ENCODE measurements at regions not wholly inside any gene's neighbourhood (a gene's known extent, or its start where the extent isn't known, plus 50 kb on each side); places are given as distances from the start of the nearest gene placed in this dataset.

DNA sequence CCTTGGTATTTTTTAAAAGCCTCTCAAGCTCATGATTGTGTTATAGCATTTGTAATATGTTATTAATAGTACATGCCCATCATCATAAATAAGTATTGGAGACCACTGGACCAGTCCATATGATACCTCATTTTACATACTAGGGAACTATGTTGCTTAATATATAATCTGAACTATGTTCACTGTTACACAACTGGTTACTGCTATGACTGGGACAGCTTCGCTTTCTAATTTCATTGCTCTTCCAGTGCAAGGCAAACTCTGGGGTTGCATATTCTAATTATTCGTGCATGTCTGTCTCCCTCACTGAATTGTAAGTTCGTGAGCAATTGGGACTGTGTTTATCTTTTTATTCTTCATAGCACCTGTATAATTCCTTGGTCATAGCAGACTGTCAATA lies 330.5 kb downstream of the RAPGEF2 start:
- Histone ChIP-seq H3K4me1 (peaks cover 16% of the 10 kb centered on the region), H3K9me3 (replicated peaks) (no peaks in the 10 kb centered on the region), H3K36me3 (no peaks in the 10 kb centered on the region), H3K4me3 (no peak overlapping the region), H3K27me3 (ENCODE audit: low read depth) (no peaks in the 10 kb centered on the region), H3K27ac (replicated peaks) (no peak overlapping the region)
- intact Hi-C loops (cut with micrococcal nuclease) = no loop called here
- TF ChIP-seq, protein P1, sequence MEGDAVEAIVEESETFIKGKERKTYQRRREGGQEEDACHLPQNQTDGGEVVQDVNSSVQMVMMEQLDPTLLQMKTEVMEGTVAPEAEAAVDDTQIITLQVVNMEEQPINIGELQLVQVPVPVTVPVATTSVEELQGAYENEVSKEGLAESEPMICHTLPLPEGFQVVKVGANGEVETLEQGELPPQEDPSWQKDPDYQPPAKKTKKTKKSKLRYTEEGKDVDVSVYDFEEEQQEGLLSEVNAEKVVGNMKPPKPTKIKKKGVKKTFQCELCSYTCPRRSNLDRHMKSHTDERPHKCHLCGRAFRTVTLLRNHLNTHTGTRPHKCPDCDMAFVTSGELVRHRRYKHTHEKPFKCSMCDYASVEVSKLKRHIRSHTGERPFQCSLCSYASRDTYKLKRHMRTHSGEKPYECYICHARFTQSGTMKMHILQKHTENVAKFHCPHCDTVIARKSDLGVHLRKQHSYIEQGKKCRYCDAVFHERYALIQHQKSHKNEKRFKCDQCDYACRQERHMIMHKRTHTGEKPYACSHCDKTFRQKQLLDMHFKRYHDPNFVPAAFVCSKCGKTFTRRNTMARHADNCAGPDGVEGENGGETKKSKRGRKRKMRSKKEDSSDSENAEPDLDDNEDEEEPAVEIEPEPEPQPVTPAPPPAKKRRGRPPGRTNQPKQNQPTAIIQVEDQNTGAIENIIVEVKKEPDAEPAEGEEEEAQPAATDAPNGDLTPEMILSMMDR (IDR thresholded peaks at IDR 0.05; ENCODE audit: borderline replicate concordance) = no peak
- no peak for DNase-seq

DNA sequence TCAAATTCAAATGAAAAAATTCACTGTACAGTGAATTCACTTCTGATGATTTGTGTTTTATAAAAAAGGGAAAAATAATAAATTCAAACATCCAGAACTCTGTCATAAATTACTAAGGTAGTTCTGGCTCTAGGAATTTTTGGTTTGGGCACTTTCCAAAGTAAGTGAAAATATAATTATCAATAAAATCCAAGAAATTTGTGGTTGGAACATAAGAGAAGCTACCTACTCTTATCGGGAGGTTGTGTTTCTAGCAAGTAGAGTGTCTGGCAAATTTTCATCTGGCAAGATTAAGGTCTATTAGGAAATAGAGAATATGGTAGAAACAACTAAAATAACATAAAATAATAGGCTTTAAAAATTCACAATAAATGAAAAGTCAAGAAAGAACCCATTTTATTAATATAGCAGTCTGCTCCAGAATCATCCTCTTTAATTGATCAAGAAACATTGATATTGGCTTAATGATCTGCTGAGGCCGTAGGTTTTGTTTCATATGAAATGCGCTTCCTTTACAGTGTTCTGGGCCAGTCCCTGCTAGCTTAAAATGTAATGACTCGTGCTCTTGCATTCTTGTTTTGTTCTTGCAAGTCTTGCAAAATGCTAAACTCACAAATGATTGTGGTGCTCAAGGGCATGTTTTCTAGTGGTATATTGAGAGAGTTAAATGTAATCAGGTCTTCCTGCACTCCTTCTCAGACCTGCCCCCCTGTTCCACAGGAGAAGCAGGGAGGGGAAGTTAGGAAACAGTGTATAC lies 331.4 kb downstream of the RAPGEF2 start:
- no peak for DNase-seq
- TF ChIP-seq, protein P1 (IDR thresholded peaks at IDR 0.05; ENCODE audit: borderline replicate concordance) = no peak
- Histone ChIP-seq H3K9me3 (replicated peaks) (no peaks in the 10 kb centered on the region), H3K4me1 (peaks cover 6% of the 10 kb centered on the region), H3K27me3 (ENCODE audit: low read depth) (no peaks in the 10 kb centered on the region), H3K36me3 (no peaks in the 10 kb centered on the region), H3K4me3 (no peak overlapping the region), H3K27ac (replicated peaks) (no peak overlapping the region)
- intact Hi-C loops (cut with micrococcal nuclease) = no loop called here

DNA sequence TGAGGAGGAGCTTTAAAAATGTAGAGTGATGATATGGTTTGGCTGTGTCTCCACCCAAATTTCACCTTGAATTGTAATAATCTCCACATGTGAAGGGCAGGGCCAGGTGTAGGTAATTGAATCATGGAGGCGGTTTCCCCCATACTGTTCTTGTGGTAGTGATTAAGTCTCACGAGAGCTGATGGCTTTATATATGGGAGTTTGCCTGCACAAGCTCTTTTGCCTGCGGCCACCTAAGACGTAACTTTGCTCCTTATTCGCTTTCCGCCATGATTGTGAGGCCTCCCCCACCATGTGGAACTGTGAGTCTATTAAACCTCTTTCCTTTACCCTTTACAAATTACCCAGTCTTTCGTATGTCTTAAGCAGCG lies 332.0 kb downstream of the RAPGEF2 start:
- Histone ChIP-seq H3K27ac (replicated peaks) (no peak overlapping the region), H3K36me3 (no peaks in the 10 kb centered on the region), H3K27me3 (ENCODE audit: low read depth) (no peaks in the 10 kb centered on the region), H3K4me1 (peaks cover under 1% of the 10 kb centered on the region), H3K4me3 (no peak overlapping the region), H3K9me3 (replicated peaks) (no peaks in the 10 kb centered on the region)
- TF ChIP-seq, protein P1 (IDR thresholded peaks at IDR 0.05; ENCODE audit: borderline replicate concordance) = no peak
- intact Hi-C loops (cut with micrococcal nuclease) = no loop called here
- no peak for DNase-seq

DNA sequence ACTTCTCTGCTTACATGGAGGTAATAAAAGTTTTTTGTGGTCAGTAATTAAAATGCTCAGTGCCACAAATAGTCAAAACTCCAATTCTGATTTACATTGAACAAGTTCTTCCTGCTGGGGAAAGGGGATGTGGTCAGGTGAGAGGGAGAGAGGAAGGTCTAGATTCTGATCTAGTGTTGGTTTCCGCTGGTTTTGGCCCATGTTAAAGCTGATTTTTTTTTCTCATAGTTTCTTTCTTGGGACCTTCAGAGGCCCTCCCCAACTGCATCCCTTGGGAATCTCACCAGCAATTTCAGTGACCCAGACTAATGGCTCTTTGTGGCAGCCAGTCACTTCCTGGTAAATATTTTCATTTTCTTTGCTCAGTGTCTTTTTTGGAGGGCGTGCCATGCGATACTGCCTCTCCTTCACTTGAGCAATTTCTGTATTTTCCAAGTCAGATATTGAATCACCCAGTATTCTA lies 332.7 kb downstream of the RAPGEF2 start:
- Histone ChIP-seq H3K27ac (replicated peaks) (no peak overlapping the region), H3K4me1 (no peaks in the 10 kb centered on the region), H3K4me3 (no peak overlapping the region), H3K36me3 (no peaks in the 10 kb centered on the region), H3K27me3 (ENCODE audit: low read depth) (no peaks in the 10 kb centered on the region), H3K9me3 (replicated peaks) (no peaks in the 10 kb centered on the region)
- TF ChIP-seq, protein P1 (IDR thresholded peaks at IDR 0.05; ENCODE audit: borderline replicate concordance) = no peak
- no peak for DNase-seq
- intact Hi-C loops (cut with micrococcal nuclease) = no loop called here

DNA sequence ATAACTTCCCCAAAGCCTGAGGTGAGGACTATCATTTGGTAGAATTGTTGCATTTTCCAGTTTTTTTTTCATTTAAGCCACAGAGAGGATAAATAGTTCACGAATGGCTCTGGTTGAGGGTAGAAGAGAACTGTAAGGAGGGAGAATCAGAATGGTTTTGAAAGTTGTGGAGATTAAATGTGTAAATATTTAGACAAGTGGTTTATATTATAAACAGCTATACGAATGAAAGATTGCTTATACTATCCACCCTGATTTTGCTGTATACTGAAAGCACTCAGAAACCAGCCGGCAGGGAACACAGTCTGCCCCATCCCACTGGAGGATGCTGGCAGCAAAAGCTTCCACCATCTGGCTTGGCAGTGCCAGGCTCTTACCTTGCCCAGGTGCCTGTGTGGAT lies 341.1 kb downstream of the RAPGEF2 start:
- Histone ChIP-seq H3K27me3 (ENCODE audit: low read depth) (no peaks in the 10 kb centered on the region), H3K36me3 (no peaks in the 10 kb centered on the region), H3K4me1 (peaks cover 18% of the 10 kb centered on the region), H3K4me3 (no peak overlapping the region), H3K9me3 (replicated peaks) (no peaks in the 10 kb centered on the region), H3K27ac (replicated peaks) (no peak overlapping the region)
- intact Hi-C loops (cut with micrococcal nuclease) = loop anchor here (10.0 kb wide), 3 partner anchors 239 to 709 kb away; no protein-coding TSS in a partner anchor
- no peak for DNase-seq
- TF ChIP-seq, protein P1 (IDR thresholded peaks at IDR 0.05; ENCODE audit: borderline replicate concordance) = no peak
